Kidney (tissue), 13 donors: ENCODE measurements at regions not wholly inside any gene's neighbourhood (a gene's known extent, or its start where the extent isn't known, plus 50 kb on each side); places are given as distances from the start of the nearest gene placed in this dataset.
A peak's percentile ranks its signal among the peaks of the same experiment; 100 is the strongest.

Experiments used
- DNase-seq, 5 donors: peaks; one replicate each; pipeline ENCODE4 v3.0.0-alpha.2; 2013 to 2020
- FAIRE-seq: peaks from 2 replicates; lab custom pipeline; 2012; peaks lifted over from hg19 to GRCh38; lab: Jason Lieb, UNC
- H3K27ac ChIP-seq, 2 donors: one replicate each; pipeline ENCODE4 v1.7.0; 2013; ENCODE audit warnings: low read depth in 2 of 2, low read length in 2 of 2, inconsistent platforms in 1 of 2
- H3K27me3 ChIP-seq: one replicate; pipeline ENCODE4 v1.7.1; 2013; ENCODE audit warnings: low read length, inconsistent platforms; ENCODE audit not compliant: control insufficient read depth, insufficient read depth
- H3K36me3 ChIP-seq, 3 donors: one replicate each; pipeline versions ENCODE4 v1.7.0 to v1.7.1; 2013; ENCODE audit warnings: low read length in 3 of 3, control low read depth in 1 of 3, inconsistent platforms in 1 of 3; ENCODE audit not compliant: insufficient read depth in 3 of 3, control insufficient read depth in 2 of 3
- H3K4me1 ChIP-seq, 3 donors: one replicate each; pipeline versions ENCODE4 v1.7.0 to v1.7.1; 2013; ENCODE audit warnings: low read length in 3 of 3, inconsistent platforms in 1 of 3, low read depth in 1 of 3; ENCODE audit not compliant: control insufficient read depth in 2 of 3, insufficient read depth in 2 of 3
- H3K4me3 ChIP-seq, 3 donors: one replicate each; pipeline versions ENCODE4 v1.7.0 to v1.8.1; 2013; ENCODE audit warnings: low read length in 3 of 3, control low read depth in 1 of 3, inconsistent platforms in 1 of 3
- H3K9ac ChIP-seq, 3 donors: one replicate each; pipeline versions ENCODE4 v1.7.0 to v1.7.1; 2013; ENCODE audit warnings: low read length in 3 of 3, control low read depth in 1 of 3, inconsistent platforms in 1 of 3
- H3K9me3 ChIP-seq, 3 donors: one replicate each; pipeline versions ENCODE4 v1.7.0 to v1.7.1; 2013; ENCODE audit warnings: low read length in 3 of 3, control low read depth in 1 of 3, inconsistent platforms in 1 of 3; ENCODE audit not compliant: control insufficient read depth in 2 of 3, insufficient read depth in 1 of 3
- intact Hi-C: fragments of 100-400 bp; cut with DNase I; formaldehyde crosslinking; loops from one replicate; pipeline ENCODE4 v1.11.1; 2022
- TF ChIP-seq, protein P1 (sequence below): IDR thresholded peaks from 3 replicates; pipeline ENCODE4 v1.5.1; 2012; ENCODE audit warnings: mild to moderate bottlenecking, moderate library complexity, borderline replicate concordance; ENCODE audit not compliant: insufficient read depth; ENCODE audit errors: extremely low read depth
- donor health status: control.
- donor health status: control.
- donor health status: control.
- donor health status: control.
- donor health status: control.
- donor health status: DM: yes; HTN: yes; CAD: no.
- donor health status: Normal renal cell carcinoma (clear cell type).

DNA sequence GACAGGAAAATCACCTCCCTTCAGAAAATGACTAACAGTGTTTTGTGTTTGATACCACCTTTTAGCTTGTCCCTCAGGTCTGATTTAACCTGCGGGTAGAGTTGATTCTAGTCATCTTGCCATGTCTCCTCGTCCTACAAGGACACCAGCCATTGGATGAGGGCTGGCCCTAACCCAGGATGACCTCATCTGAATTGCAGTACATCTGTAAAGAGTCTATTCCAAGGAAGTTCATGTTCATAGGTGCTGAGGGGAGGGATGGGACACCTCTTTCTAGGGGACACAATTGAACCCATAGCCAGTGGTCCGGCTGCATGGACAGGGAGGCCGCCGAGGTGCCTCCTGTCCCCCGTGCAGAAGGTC is 52.0 kb upstream of the DACT2 start:
- Histone ChIP-seq H3K27ac (no peak overlapping the region), H3K9ac (no peak overlapping the region), H3K4me1 (no peaks in the 10 kb centered on the region), H3K9me3 (no peaks in the 10 kb centered on the region), H3K36me3 (no peaks in the 10 kb centered on the region), H3K4me3 (no peak overlapping the region), H3K27me3 (no peaks in the 10 kb centered on the region)
- intact Hi-C loops, result loop anchor here (10.0 kb wide), 1 partner anchor 513 kb away; no protein-coding TSS in a partner anchor
- TF ChIP-seq, protein P1, sequence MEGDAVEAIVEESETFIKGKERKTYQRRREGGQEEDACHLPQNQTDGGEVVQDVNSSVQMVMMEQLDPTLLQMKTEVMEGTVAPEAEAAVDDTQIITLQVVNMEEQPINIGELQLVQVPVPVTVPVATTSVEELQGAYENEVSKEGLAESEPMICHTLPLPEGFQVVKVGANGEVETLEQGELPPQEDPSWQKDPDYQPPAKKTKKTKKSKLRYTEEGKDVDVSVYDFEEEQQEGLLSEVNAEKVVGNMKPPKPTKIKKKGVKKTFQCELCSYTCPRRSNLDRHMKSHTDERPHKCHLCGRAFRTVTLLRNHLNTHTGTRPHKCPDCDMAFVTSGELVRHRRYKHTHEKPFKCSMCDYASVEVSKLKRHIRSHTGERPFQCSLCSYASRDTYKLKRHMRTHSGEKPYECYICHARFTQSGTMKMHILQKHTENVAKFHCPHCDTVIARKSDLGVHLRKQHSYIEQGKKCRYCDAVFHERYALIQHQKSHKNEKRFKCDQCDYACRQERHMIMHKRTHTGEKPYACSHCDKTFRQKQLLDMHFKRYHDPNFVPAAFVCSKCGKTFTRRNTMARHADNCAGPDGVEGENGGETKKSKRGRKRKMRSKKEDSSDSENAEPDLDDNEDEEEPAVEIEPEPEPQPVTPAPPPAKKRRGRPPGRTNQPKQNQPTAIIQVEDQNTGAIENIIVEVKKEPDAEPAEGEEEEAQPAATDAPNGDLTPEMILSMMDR, result no peak
- DNase-seq (no peak), FAIRE-seq (no peak)

DNA sequence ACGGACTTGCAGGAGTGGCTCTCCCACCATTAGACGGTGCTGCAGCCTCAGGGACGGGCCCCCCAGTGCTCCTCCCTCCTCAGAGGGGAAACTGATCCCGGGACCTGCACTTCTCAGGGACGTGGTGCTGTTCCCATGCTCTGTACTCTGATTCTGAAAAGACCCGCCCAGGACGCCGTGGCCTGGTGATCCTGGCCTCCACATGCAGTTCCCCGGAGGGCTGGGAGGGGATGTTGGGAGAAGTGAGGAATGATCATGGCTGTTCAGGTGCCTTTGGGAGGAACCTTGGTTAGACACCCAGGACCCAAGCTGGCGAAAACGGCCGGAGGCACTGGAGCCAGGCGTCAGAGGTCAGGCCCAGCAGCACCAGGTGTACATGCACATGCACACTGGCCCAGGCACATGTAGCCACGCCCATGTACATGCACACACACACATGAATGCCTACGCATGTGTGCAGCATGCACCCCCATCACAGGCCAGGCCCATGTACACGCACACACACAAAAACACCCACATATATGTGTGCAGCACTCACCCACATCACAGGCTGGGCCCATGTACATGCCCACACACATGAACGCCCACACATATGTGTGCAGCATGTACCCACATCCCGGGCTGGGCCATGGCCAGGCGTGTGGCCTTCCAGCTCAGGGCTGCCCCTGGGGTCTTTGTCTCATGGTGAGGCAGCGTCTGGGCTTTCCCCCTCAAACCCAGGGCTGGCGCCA is 52.6 kb upstream of the DACT2 start:
- H3K4me3 ChIP-seq, result no peak overlapping the region
- FAIRE-seq, result no peak
- intact Hi-C loops, result loop anchor here (10.0 kb wide), 1 partner anchor 513 kb away; no protein-coding TSS in a partner anchor
- H3K9me3 ChIP-seq, result no peaks in the 10 kb centered on the region
- TF ChIP-seq, protein P1, result no peak
- no peak overlapping the region for H3K9ac ChIP-seq
- no peaks in the 10 kb centered on the region for H3K36me3 ChIP-seq
- H3K27me3 ChIP-seq, result no peaks in the 10 kb centered on the region
- DNase-seq, result peak in 1 of 5 donors; percentile 33
- no peak overlapping the region for H3K27ac ChIP-seq
- H3K4me1 ChIP-seq, result no peaks in the 10 kb centered on the region

- H3K9ac ChIP-seq, result no peak overlapping the region
- FAIRE-seq (no peak), DNase-seq (peak in 1 of 5 donors; percentile 11)
- H3K4me1 ChIP-seq, result no peaks in the 10 kb centered on the region
- intact Hi-C loops, result loop anchor here (10.0 kb wide), 1 partner anchor 512 kb away; no protein-coding TSS in a partner anchor
- TF ChIP-seq, protein P1, result no peak
- no peaks in the 10 kb centered on the region for H3K36me3 ChIP-seq
- H3K27ac ChIP-seq, result no peak overlapping the region
- no peak overlapping the region for H3K4me3 ChIP-seq
- H3K9me3 ChIP-seq, result no peaks in the 10 kb centered on the region
- no peaks in the 10 kb centered on the region for H3K27me3 ChIP-seq
Measured at GRCh38 chr6:168372889-168373288, 53.3 kb upstream of the DACT2 start.
